GM23248 (cell line): ENCODE measurements at regions not wholly inside any gene's neighbourhood (a gene's known extent, or its start where the extent isn't known, plus 50 kb on each side); places are given as distances from the start of the nearest gene placed in this dataset.

Experiments used
- EZH2 ChIP-seq: fragments of 200-600 bp; sonication (generic); IDR thresholded peaks from 2 replicates; pipeline ENCODE4 v1.6.1; 2018; ENCODE audit warnings: antibody characterized with exemption, mild to moderate bottlenecking; ENCODE audit not compliant: insufficient read depth, poor library complexity, severe bottlenecking
- EZH2phosphoT487 ChIP-seq: fragments of 200-600 bp; sonication (generic); IDR thresholded peaks from 2 replicates; pipeline ENCODE4 v1.6.1; 2018; ENCODE audit warnings: antibody characterized with exemption, moderate library complexity, mild to moderate bottlenecking, low read depth; ENCODE audit not compliant: insufficient read depth

DNA sequence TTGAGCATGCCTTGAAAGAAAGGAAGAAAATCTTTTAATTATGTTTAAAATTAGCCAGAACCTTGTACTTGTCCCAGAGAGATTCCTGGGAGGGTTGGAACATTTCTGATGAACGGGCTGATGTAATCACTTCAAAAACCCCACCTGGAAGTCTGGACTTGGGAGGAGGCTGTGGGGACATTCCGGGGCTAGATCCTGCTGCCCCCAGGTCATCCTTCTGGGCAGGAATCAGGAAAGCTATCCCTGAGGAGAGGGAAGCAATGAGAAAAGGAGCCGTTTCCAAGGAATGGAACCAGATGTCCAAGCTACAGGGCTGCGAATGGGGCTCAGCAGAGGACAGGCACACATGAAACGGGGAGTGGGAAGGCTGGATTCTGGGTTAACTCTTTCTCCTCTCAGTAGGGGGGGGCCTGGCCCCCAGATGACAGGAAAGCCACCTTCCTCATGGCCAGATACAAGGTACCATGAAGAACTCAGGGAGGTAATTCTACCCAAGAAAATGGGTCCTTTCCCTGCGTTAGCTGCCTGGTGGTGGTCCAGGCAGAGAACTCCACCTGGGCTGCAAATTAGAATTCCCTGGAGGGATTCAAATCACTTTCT, 280.1 kb downstream of the TCF7L2 start:
- TF ChIP-seq EZH2 (no peak), EZH2phosphoT487 (no peak)
